8988T (cell line): ENCODE measurements at regions not wholly inside any gene's neighbourhood (a gene's known extent, or its start where the extent isn't known, plus 50 kb on each side); places are given as distances from the start of the nearest gene placed in this dataset.
"Not testable (repeated sequence)": the region's sequence is repeated elsewhere in the genome, so short reads cannot be mapped to it uniquely, and the experiment has no call there.

ENCODE experiments used
- DNase-seq: peaks from one replicate; pipeline ENCODE4 v3.0.0; 2011

- DNase-seq = no peak
Measured at GRCh38 chr6:128731249-128732165, 151.4 kb upstream of the LAMA2 start.

GRCh38 chr6:128727500-128727899, 155.4 kb upstream of the LAMA2 start:
- no peak for DNase-seq

DNA sequence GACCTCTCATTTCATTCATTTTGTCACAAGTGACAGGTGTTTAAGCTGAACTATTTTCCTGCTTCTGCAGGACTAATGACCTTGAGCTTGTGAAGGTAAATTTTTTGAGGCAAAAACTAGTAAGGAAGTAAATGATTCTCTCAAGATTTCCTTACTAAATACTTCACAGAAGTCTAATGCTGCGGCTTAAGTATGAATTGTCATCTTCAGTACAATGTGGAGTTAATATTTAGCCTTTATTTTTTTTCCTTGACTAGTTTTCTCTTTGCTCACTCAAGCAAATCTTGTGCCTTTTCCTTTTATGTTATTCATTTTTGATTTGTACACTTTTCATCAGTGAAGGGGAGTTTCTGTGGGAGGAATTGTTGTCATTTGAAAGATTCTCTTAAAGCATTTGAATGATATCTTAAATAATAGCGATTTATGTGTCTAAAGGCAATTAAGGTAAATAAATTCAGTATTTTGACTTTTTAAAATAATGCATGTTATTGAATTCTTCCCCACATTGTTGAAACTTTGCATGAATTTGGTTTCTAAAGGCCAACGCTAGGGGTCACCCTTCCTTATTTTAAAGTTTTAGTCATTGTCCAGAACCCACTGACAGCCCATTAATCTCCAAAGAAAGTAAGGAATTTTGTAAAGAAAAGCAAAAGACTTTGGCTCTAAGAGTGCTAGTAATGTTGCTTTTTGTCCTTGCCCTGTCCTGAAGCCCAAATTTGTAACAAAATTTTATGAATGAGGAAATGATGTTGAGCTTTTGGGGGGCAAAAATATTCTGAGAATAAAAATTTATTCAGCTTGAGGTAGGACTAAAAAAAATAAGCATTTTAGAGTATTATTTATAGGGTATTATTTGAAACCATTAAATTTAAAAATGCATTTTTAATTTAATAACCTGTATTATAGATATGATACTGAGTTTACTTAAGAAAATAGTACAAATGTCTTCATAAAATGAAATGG, 157.4 kb upstream of the LAMA2 start:
- no peak for DNase-seq

DNA sequence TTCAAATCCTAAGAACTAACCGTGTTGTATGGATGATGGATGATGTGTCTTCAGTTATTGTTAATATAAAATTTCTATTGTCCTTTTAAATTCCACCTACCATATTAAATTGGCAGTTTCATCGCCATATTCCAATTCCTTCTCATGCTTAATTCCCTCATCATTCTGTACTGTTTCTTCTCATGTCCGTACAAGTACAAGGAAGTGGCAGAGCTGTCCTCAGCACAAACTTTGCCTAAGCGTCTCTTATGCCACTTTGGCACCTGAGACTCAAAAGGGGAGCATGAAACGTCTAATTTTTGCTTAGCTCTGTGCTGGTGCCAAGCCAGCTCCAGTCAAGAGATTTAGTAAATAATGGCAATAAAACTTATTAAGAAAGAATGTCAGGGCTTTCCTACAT, 158.2 kb upstream of the LAMA2 start:
- no peak for DNase-seq

DNA sequence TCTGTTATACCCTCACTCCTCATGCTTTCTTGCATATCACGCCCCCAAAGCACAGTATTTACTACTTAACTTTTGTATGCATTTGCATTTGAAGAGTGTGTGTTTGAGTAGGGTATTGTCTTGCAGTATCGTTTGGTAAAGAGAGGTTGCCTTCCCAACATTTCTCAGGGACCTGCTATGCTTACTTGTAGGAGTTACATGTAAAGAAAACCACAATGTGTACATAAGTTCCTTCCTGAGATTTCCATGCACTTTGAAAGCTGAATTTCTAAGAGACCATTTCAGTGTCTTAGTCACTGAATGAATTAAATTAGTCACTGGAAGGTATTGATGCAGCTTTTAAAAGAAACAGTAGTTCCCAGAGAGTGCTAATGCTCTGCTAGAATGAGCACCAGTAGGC, 159.3 kb upstream of the LAMA2 start:
- no peak for DNase-seq

GRCh38 chr6:128720891-128721290, 162.0 kb upstream of the LAMA2 start:
- DNase-seq = no peak

- DNase-seq = no peak
Measured at GRCh38 chr6:128719786-128720185, 163.2 kb upstream of the LAMA2 start.

GRCh38 chr6:128713461-128713860, 169.5 kb upstream of the LAMA2 start:
- DNase-seq = no peak

DNA sequence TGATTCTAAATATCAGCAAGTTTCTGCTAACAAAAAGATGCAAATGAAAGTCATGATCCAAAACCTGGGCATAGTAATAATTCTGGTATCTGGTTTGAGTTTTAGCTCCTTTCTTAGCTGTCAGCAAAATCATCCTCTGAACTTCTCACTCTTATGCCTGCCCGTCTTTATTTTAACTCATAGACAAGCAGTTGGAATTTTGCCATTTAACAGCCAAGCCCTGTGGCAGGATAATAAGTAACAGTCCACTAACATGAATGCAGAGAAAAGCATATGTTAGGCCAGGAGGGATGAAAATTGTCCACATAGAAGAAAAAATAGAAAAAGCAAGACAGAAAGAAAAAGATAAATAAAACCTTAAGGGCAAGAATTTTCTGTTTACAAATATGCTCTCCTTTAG, 170.0 kb upstream of the LAMA2 start:
- DNase-seq = no peak

DNA sequence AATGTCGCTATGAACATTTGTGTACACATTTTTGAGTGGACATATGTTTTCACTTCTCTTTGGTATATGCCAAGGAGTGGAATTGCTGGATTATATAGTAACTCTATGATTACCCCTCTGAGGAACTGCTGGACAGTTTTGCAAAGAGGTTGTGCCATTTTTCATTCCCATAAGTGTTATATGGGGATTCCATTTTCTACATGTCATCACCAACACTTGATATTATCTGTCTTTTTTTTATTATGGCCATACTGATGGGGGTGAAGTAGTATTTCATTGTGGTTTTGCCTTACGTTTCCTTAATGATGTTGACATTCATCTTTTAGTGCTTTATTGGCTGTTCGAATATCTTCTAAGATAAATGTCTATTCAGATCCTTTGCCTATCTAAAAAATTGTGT, 171.8 kb upstream of the LAMA2 start:
- DNase-seq = no peak

- DNase-seq = no peak
Measured at GRCh38 chr6:128710315-128710714, 172.6 kb upstream of the LAMA2 start.

- DNase-seq = no peak
Measured at GRCh38 chr6:128704601-128705000, 178.3 kb upstream of the LAMA2 start.

DNA sequence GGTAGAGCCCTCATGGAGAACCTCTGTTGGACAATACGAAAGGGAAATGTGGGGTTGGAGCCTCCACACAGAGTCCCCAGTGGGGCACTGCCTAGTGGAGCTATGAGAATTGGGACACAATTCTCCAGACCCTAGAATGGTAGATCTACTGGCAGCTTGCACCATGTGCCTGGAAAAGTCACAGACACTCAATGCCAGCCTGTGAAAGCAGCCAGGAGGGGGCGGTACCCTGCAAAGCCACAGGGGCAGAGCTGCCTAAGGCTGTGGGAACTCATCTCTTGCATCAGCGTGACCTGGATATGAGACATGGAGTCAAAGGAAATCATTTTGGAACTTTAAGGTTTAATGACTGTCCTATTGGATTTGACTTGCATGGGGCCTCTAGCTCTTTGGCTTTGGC, 179.1 kb upstream of the LAMA2 start:
- DNase-seq = not testable (repeated sequence)

DNA sequence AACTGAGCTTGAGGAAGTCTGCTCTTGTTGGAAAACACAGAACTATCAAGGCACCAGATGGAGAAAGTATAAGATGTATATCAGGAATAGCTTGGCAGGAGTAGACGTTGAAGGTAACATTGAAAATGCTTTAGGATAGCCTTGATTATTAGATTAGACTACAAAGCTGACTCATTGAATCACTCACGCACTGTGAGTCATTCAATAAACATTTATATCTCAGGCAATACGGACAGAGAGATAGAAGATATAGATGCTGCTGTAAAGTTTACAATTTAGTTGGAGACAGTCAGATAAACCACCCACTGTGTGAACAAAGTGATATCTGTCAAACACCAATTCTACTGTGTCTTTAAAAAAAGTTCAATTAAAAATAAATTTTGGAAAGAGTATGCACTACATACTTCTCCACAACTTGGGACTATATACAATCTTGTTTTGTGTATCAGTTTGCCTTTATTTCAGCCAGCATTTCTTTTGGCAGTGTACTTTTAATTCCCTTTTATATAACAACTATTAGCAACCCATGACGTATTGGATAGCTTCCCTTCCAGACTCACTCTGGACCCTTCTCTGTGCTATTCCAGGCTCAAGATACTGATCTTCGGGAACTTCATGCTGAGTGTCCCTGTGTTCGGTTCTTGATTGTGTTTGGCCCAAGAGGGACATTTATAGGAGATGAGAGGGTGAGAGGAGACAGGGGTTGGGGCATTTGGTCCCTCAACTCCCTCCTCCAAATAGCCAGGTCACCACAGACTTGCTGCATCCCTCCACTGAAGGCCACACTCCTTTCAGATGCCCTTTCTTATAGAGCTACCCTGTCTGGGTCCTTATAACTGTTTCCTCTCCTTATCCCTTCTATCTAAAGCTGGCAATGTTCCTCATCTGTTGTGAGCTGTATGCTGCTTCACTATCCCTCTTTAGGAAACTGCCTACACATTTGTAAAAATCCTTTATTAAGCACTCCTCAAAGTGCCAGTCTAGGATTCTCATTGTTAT, 176.6 kb upstream of the PTPRK start:
- DNase-seq = no peak

DNA sequence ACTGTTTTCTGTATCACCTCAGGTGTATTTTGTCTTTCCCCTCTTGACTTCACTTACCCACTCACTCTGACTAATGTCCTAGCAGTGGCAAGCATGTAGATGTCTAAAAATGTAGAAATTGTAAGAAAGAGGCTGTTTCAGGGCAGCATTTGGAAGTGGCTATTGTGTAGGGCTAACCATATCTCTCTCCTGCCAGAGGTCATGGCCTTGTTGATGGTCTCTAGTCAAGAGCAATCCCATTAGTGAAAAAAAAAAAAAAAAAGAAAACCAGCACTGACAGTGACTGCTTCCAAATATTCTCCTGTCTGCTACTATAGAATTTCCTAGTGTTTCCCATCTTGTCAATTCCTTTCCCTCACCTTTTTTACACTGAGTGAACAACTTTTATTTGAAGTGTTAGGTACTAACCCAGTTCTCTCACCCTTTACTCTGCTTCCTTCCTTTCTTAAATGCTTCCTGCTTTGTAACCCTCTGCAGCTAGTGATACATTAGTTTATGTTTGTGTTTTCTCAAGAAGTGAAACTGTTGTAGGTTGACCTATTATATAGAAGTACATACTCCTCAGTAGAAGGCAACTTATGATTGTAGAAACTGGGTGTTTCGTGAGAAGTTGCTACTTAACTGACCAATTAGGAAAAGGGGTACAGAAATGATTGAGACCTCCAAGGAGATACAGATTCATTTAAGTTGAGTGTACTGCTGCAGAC, 174.1 kb upstream of the PTPRK start:
- no peak for DNase-seq

DNA sequence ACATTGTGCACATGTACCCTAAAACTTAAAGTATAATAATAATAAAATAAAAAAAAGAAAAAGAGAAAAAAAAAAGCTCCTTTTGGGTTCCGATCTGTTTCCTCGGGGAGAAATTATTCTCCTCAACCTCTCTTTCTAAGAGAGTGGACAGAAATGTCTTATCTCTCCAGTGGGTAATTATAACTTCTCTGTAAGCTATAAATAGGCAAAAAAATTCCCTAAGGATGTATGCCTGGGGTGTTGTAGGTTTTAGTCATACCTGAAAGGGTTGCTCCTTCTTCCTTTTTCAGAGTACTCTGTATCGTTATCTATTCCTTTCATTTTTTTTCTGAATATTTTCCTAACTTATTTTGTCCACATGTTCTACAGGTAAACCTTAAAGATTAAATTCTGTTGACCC, 169.7 kb upstream of the PTPRK start:
- DNase-seq = no peak

- no peak for DNase-seq
Measured at GRCh38 chr6:128686084-128686483, 165.7 kb upstream of the PTPRK start.

DNA sequence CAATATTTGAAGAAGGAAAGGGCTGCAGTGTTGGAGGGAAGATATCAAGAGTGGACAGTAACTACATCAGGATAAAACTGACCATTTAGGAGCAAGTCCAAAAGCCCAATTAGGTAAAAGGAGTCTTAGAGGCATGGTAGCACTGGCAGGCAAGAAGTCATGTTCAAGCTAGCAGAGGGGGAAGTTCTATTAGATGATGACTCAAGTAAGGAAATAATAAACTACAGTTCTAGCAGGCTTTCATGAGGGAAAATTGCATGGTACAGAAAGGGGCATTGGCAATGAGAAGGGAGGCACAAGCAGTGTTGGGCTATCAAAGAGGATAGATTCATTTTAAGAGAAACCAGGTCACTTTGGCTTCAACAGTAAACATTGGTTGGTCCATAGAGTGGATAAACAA, 156.1 kb upstream of the PTPRK start:
- DNase-seq = no peak

- no peak for DNase-seq
Measured at GRCh38 chr6:128672023-128672422, 151.6 kb upstream of the PTPRK start.

- no peak for DNase-seq
Measured at GRCh38 chr6:128667339-128667858, 147.0 kb upstream of the PTPRK start.

DNA sequence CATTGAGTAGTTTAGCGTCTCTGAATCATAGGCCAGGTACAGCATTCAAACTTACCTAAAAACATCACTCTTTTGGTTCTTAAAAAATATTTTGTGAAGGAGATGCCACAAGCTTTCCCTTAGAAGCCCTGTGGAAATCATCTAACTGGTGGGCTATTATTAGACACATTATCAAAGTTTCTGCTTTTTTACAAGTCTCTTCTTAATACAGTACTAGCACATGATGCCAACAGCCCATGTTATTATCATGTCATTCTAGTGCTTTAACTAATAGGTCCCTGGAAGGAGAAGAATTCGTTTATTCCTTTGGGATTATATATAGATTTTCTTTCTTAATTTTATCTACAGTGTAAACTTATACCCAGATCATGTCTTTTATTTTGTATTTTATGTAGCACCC, 146.0 kb upstream of the PTPRK start:
- no peak for DNase-seq

GRCh38 chr6:128663238-128663637, 142.8 kb upstream of the PTPRK start:
- DNase-seq = no peak
